Osteocyte (in vitro differentiated cells): ENCODE measurements at regions not wholly inside any gene's neighbourhood (a gene's known extent, or its start where the extent isn't known, plus 50 kb on each side); places are given as distances from the start of the nearest gene placed in this dataset.
"Not testable (repeated sequence)": the region's sequence is repeated elsewhere in the genome, so short reads cannot be mapped to it uniquely, and the experiment has no call there.

ENCODE experiments used
- DNase-seq: peaks from one replicate; pipeline ENCODE4 v3.0.0; 2021; ENCODE audit warnings: mixed read lengths; ENCODE audit not compliant: unreplicated experiment; ENCODE audit errors: extremely low spot score
- H3K27ac Mint-ChIP-seq: one replicate; pipeline ENCODE4 v1.8.0; 2021; ENCODE audit warnings: mild to moderate bottlenecking, mixed read lengths; ENCODE audit not compliant: unreplicated experiment
- H3K27me3 Mint-ChIP-seq: one replicate; pipeline ENCODE4 v1.8.0; 2021; ENCODE audit warnings: mixed read lengths; ENCODE audit not compliant: unreplicated experiment
- H3K36me3 Mint-ChIP-seq: one replicate; pipeline ENCODE4 v1.8.0; 2021; ENCODE audit warnings: mixed read lengths; ENCODE audit not compliant: unreplicated experiment
- H3K4me1 Mint-ChIP-seq: one replicate; pipeline ENCODE4 v1.8.0; 2021; ENCODE audit warnings: mixed read lengths; ENCODE audit not compliant: unreplicated experiment
- H3K4me3 Mint-ChIP-seq: one replicate; pipeline ENCODE4 v1.8.0; 2021; ENCODE audit warnings: mild to moderate bottlenecking, moderate library complexity, mixed read lengths; ENCODE audit not compliant: unreplicated experiment
- H3K9me3 Mint-ChIP-seq: one replicate; pipeline ENCODE4 v1.8.0; 2021; ENCODE audit warnings: mixed read lengths; ENCODE audit not compliant: unreplicated experiment
- TF ChIP-seq, protein P1 (sequence below): fragments of 200-600 bp; sonication (generic); IDR thresholded peaks from 2 replicates; pipeline ENCODE4 v1.5.0; 2021; ENCODE audit warnings: antibody characterized with exemption, mild to moderate bottlenecking, moderate library complexity

GRCh38 chr12:86948851-86949250, 692.7 kb upstream of the MGAT4C start:
- Mint-ChIP-seq H3K27me3 (peaks cover 22% of the 10 kb centered on the region), H3K4me1 (no peaks in the 10 kb centered on the region), H3K4me3 (no peak overlapping the region), H3K27ac (no peak overlapping the region), H3K9me3 (no peaks in the 10 kb centered on the region), H3K36me3 (no peaks in the 10 kb centered on the region)
- TF ChIP-seq, protein P1, sequence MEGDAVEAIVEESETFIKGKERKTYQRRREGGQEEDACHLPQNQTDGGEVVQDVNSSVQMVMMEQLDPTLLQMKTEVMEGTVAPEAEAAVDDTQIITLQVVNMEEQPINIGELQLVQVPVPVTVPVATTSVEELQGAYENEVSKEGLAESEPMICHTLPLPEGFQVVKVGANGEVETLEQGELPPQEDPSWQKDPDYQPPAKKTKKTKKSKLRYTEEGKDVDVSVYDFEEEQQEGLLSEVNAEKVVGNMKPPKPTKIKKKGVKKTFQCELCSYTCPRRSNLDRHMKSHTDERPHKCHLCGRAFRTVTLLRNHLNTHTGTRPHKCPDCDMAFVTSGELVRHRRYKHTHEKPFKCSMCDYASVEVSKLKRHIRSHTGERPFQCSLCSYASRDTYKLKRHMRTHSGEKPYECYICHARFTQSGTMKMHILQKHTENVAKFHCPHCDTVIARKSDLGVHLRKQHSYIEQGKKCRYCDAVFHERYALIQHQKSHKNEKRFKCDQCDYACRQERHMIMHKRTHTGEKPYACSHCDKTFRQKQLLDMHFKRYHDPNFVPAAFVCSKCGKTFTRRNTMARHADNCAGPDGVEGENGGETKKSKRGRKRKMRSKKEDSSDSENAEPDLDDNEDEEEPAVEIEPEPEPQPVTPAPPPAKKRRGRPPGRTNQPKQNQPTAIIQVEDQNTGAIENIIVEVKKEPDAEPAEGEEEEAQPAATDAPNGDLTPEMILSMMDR = no peak
- no peak for DNase-seq

DNA sequence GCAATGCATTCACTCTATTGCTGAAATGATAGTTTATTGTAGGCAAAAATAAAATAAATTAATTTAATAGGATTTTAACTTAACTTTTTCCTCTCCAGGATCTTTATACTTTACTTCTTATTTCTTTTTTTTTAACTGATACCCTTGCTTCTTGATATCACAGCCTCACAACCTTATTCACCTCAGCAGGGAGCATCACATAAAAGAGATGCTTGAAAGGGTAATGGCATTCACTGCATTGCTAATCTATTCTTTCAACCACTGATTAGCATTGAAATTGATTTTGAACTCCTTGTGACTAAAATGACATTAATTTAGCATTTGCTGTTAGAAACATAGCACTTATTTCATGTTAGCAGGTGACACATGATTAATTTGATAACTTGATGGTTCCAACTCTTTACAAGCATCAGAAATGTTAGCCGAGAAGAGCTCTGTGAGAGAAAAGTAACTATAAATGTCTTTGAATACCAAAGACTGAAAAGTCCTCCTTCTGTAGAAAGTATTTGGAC, 689.5 kb upstream of the MGAT4C start:
- H3K27me3 Mint-ChIP-seq = peaks cover 12% of the 10 kb centered on the region
- H3K4me3 Mint-ChIP-seq = no peak overlapping the region
- H3K4me1 Mint-ChIP-seq = no peaks in the 10 kb centered on the region
- DNase-seq = no peak
- TF ChIP-seq, protein P1 = no peak
- H3K27ac Mint-ChIP-seq = no peak overlapping the region
- H3K9me3 Mint-ChIP-seq = peaks cover 4% of the 10 kb centered on the region
- H3K36me3 Mint-ChIP-seq = no peaks in the 10 kb centered on the region

DNA sequence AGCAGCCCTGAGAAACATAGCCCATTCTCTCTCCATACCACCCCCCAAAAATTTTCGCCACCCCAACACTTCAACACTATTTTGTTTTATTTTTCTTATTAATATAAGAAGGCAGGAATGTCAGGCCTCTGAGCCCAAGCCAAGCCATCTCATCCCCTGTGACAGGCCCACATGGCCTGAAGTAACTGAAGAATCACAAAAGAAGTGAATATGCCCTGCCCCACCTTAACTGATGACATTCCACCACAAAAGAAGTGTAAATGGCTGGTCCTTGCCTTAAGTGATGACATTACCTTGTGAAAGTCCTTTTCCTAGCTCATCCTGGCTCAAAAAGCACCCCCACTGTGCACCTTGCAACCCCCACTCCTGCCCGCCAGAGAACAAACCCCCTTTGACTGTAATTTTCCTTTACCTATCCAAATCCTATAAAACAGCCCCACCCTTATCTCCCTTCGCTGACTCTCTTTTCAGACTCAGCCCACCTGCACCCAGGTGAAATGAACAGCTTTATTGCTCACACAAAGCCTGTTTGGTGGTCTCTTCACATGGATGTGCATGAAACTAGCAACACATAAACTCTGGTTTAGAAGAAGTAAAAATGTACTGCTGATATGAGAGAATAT, 688.1 kb upstream of the MGAT4C start:
- H3K27ac Mint-ChIP-seq, H3K9me3 Mint-ChIP-seq, H3K27me3 Mint-ChIP-seq, H3K36me3 Mint-ChIP-seq, H3K4me1 Mint-ChIP-seq, H3K4me3 Mint-ChIP-seq, DNase-seq: not testable (repeated sequence)

GRCh38 chr12:86931714-86932113, 675.5 kb upstream of the MGAT4C start:
- no peak for DNase-seq
- peaks cover 2% of the 10 kb centered on the region for H3K27me3 Mint-ChIP-seq
- TF ChIP-seq, protein P1 = no peak
- no peak overlapping the region for H3K4me3 Mint-ChIP-seq
- no peaks in the 10 kb centered on the region for H3K9me3 Mint-ChIP-seq
- peaks cover 1% of the 10 kb centered on the region for H3K4me1 Mint-ChIP-seq
- H3K27ac Mint-ChIP-seq = no peak overlapping the region
- H3K36me3 Mint-ChIP-seq = no peaks in the 10 kb centered on the region

DNA sequence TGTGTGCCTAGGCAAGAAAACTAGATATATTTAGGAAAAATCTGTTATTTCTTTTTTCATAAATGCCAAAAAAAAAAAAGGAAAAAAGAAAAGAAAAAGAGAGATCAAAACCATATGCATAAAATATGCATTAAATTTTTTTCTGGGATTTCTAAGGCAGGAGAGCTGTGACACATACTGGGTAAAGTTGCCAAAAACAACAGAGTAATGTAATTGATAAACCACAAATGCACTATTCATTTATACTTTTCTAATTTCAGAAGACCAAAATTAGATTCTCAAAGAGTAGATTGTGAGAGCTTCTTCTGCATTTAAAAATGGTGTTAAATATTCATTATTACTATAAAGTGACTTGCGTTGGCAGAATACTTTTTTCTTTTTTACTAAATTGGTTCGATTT, 673.8 kb upstream of the MGAT4C start:
- Mint-ChIP-seq H3K27ac (no peak overlapping the region), H3K4me3 (no peak overlapping the region), H3K36me3 (no peaks in the 10 kb centered on the region), H3K27me3 (peaks cover 9% of the 10 kb centered on the region), H3K9me3 (no peaks in the 10 kb centered on the region), H3K4me1 (peaks cover 1% of the 10 kb centered on the region)
- no peak for DNase-seq
- TF ChIP-seq, protein P1 = no peak
